ENCODE measurements at regions not wholly inside any gene's neighbourhood (a gene's known extent, or its start where the extent isn't known, plus 50 kb on each side); places are given as distances from the start of the nearest gene placed in this dataset.

DNA sequence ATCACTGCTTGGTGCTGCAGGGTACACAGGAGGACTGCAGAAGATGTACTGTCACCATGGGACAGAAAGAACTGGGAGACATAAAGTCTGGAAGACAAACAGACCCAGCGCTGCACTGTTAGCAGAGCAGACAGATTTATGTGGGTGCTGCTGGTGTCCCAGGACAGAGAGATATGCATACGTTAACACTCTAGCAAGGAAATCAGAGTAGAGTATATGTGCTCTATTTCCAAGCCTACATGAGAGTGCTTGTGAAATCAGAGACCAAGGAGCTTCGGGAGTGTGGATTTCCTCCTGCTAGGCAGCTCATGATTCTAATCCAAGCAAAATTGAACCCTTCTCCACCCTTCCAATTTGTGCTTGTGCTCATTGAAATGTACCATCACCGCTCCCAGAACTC is 416.5 kb downstream of the VRK1 start:
- H3K18ac ChIP-seq (ENCODE audit: low read length): no peak overlapping the region
- H2BK15ac ChIP-seq (ENCODE audit: low read length): no peak overlapping the region
- H3K4me1 ChIP-seq (ENCODE audit: control insufficient read depth in 2 of 2, insufficient read depth in 1 of 2, low read depth in 1 of 2, low read length in 2 of 2): peaks cover 0 to 1% of the 10 kb centered on the region in 2 donors
- no CpG with 5 or more reads among the region's 4 CpGs for WGBS, 2 donors (ENCODE audit: extremely low coverage in 2 of 2, insufficient read length in 2 of 2, insufficient replicate concordance in 1 of 2)
- H3K79me1 ChIP-seq (ENCODE audit: low read depth, low read length): no peaks in the 10 kb centered on the region
- no peak overlapping the region for H4K8ac ChIP-seq (ENCODE audit: low read depth, low read length)
- no peak for DNase-seq (ENCODE audit: low spot score)
- no peak overlapping the region for H3K4ac ChIP-seq (ENCODE audit: low read length)
- H3K4me3 ChIP-seq (ENCODE audit: low read length in 2 of 2): no peak overlapping the region
- H2BK120ac ChIP-seq (ENCODE audit: low read depth, low read length): no peak overlapping the region
- H2BK5ac ChIP-seq (ENCODE audit: low read length): no peak overlapping the region
- no peak overlapping the region for H2AK5ac ChIP-seq (ENCODE audit: low read depth, low read length)
- peaks cover 0 to 27% (median 3%) of the 10 kb centered on the region in 3 experiments for H3K27me3 ChIP-seq (ENCODE audit: control insufficient read depth in 3 of 3, insufficient read depth in 3 of 3, low read depth in 1 of 3, low read length in 3 of 3)
- no peak overlapping the region for H2BK12ac ChIP-seq (ENCODE audit: low read length)
- no peak overlapping the region for H3K14ac ChIP-seq (ENCODE audit: low read length)
- no peak overlapping the region for H3K4me2 ChIP-seq (ENCODE audit: insufficient read depth, low read length, poor library complexity, severe bottlenecking)
- no peak overlapping the region for H3K9ac ChIP-seq (ENCODE audit: low read depth, low read length, poor library complexity)
- H2AFZ ChIP-seq (ENCODE audit: low read length): no peak overlapping the region
- H3K27ac ChIP-seq (replicated peaks; ENCODE audit: low read length): no peak overlapping the region
- H3K36me3 ChIP-seq (replicated peaks in 1 of 2; ENCODE audit: control insufficient read depth in 2 of 2, insufficient read depth in 2 of 2, low read length in 2 of 2): no peaks in the 10 kb centered on the region
- no peak overlapping the region for H3K23ac ChIP-seq (ENCODE audit: low read depth, low read length, poor library complexity)
- H3K9me3 ChIP-seq (replicated peaks in 1 of 2; ENCODE audit: control insufficient read depth in 2 of 2, insufficient read depth in 1 of 2, low read depth in 1 of 2, low read length in 2 of 2): no peaks in the 10 kb centered on the region
- no peak overlapping the region for H4K91ac ChIP-seq (ENCODE audit: low read depth, low read length, poor library complexity)

- Histone ChIP-seq H4K91ac (ENCODE audit: low read depth, low read length, poor library complexity) (no peak overlapping the region), H3K36me3 (replicated peaks in 1 of 2; ENCODE audit: control insufficient read depth in 2 of 2, insufficient read depth in 2 of 2, low read length in 2 of 2) (no peaks in the 10 kb centered on the region), H3K27ac (replicated peaks; ENCODE audit: low read length) (no peak overlapping the region), H3K14ac (ENCODE audit: low read length) (no peak overlapping the region), H2BK12ac (ENCODE audit: low read length) (no peak overlapping the region), H4K8ac (ENCODE audit: low read depth, low read length) (no peak overlapping the region), H3K79me1 (ENCODE audit: low read depth, low read length) (no peaks in the 10 kb centered on the region), H3K4ac (ENCODE audit: low read length) (no peak overlapping the region), H3K4me2 (ENCODE audit: insufficient read depth, low read length, poor library complexity, severe bottlenecking) (no peak overlapping the region), H2BK120ac (ENCODE audit: low read depth, low read length) (no peak overlapping the region), H3K27me3 (ENCODE audit: control insufficient read depth in 3 of 3, insufficient read depth in 3 of 3, low read depth in 1 of 3, low read length in 3 of 3) (peaks cover 0 to 27% (median 10%) of the 10 kb centered on the region in 3 experiments), H2AFZ (ENCODE audit: low read length) (no peak overlapping the region), H3K4me1 (ENCODE audit: control insufficient read depth in 2 of 2, insufficient read depth in 1 of 2, low read depth in 1 of 2, low read length in 2 of 2) (peaks cover 0 to 4% of the 10 kb centered on the region in 2 donors), H3K9ac (ENCODE audit: low read depth, low read length, poor library complexity) (no peak overlapping the region), H3K23ac (ENCODE audit: low read depth, low read length, poor library complexity) (no peak overlapping the region), H2BK15ac (ENCODE audit: low read length) (no peak overlapping the region), H3K18ac (ENCODE audit: low read length) (no peak overlapping the region), H2AK5ac (ENCODE audit: low read depth, low read length) (no peak overlapping the region), H3K4me3 (ENCODE audit: low read length in 2 of 2) (no peak overlapping the region), H2BK5ac (ENCODE audit: low read length) (no peak overlapping the region), H3K9me3 (replicated peaks in 1 of 2; ENCODE audit: control insufficient read depth in 2 of 2, insufficient read depth in 1 of 2, low read depth in 1 of 2, low read length in 2 of 2) (no peaks in the 10 kb centered on the region)
- no CpG with 5 or more reads among the region's 4 CpGs for WGBS, 2 donors (ENCODE audit: extremely low coverage in 2 of 2, insufficient read length in 2 of 2, insufficient replicate concordance in 1 of 2)
- DNase-seq (ENCODE audit: low spot score): no peak
Observed at GRCh38 chr14:97215263-97215969, 418.2 kb downstream of the VRK1 start.

- Histone ChIP-seq H3K27ac (replicated peaks; ENCODE audit: low read length) (no peak overlapping the region), H3K4me2 (ENCODE audit: insufficient read depth, low read length, poor library complexity, severe bottlenecking) (no peak overlapping the region), H2BK120ac (ENCODE audit: low read depth, low read length) (no peak overlapping the region), H2BK12ac (ENCODE audit: low read length) (no peak overlapping the region), H3K4ac (ENCODE audit: low read length) (no peak overlapping the region), H2BK5ac (ENCODE audit: low read length) (no peak overlapping the region), H3K9me3 (replicated peaks in 1 of 2; ENCODE audit: control insufficient read depth in 2 of 2, insufficient read depth in 1 of 2, low read depth in 1 of 2, low read length in 2 of 2) (no peaks in the 10 kb centered on the region), H3K9ac (ENCODE audit: low read depth, low read length, poor library complexity) (no peak overlapping the region), H4K8ac (ENCODE audit: low read depth, low read length) (no peak overlapping the region), H3K18ac (ENCODE audit: low read length) (no peak overlapping the region), H3K23ac (ENCODE audit: low read depth, low read length, poor library complexity) (no peak overlapping the region), H3K4me1 (ENCODE audit: control insufficient read depth in 2 of 2, insufficient read depth in 1 of 2, low read depth in 1 of 2, low read length in 2 of 2) (peaks cover 0 to 6% of the 10 kb centered on the region in 2 donors), H3K4me3 (ENCODE audit: low read length in 2 of 2) (no peak overlapping the region), H2BK15ac (ENCODE audit: low read length) (no peak overlapping the region), H3K36me3 (replicated peaks in 1 of 2; ENCODE audit: control insufficient read depth in 2 of 2, insufficient read depth in 2 of 2, low read length in 2 of 2) (no peaks in the 10 kb centered on the region), H2AFZ (ENCODE audit: low read length) (no peak overlapping the region), H2AK5ac (ENCODE audit: low read depth, low read length) (no peak overlapping the region), H3K14ac (ENCODE audit: low read length) (no peak overlapping the region), H4K91ac (ENCODE audit: low read depth, low read length, poor library complexity) (no peak overlapping the region), H3K27me3 (ENCODE audit: control insufficient read depth in 3 of 3, insufficient read depth in 3 of 3, low read depth in 1 of 3, low read length in 3 of 3) (peaks cover 0 to 27% (median 10%) of the 10 kb centered on the region in 3 experiments), H3K79me1 (ENCODE audit: low read depth, low read length) (no peaks in the 10 kb centered on the region)
- WGBS, 2 donors (ENCODE audit: extremely low coverage in 2 of 2, insufficient read length in 2 of 2, insufficient replicate concordance in 1 of 2): 100% methylated on average over 1 of the region's 12 CpGs; no CpG with 5 or more reads in 1 of the 2 donors
- DNase-seq (ENCODE audit: low spot score): no peak
Observed at GRCh38 chr14:97217111-97217885, 420.1 kb downstream of the VRK1 start.

DNA sequence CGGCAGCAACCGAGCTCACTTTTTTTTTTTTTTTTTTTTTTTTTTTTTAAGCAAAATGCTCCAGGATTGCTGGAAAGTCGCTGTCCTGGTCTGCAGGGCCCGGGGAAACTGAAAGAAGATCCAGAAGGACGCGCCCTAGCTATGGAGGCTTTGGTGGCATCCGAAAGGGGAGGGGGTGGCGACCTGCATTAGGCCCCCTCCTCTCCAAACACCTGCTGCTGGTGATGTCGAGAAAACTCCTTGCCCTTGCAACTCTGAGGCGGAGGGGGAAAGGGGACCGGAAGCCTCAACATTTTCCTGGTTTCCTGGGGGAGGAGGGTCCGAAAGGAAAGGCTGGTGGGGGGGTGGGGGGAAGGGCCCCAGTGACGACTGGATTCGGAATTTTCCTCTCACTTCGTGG is 421.1 kb downstream of the VRK1 start:
- peak overlapping the region; percentile 73 for H3K9ac ChIP-seq (ENCODE audit: low read depth, low read length, poor library complexity)
- peak overlapping the region; percentile 81 for H2AFZ ChIP-seq (ENCODE audit: low read length)
- H3K79me1 ChIP-seq (ENCODE audit: low read depth, low read length): no peaks in the 10 kb centered on the region
- H3K18ac ChIP-seq (ENCODE audit: low read length): peak overlapping the region; percentile 88
- H4K91ac ChIP-seq (ENCODE audit: low read depth, low read length, poor library complexity): no peak overlapping the region
- H2BK120ac ChIP-seq (ENCODE audit: low read depth, low read length): peak overlapping the region; percentile 39
- peaks cover 0 to 27% (median 11%) of the 10 kb centered on the region in 3 experiments for H3K27me3 ChIP-seq (ENCODE audit: control insufficient read depth in 3 of 3, insufficient read depth in 3 of 3, low read depth in 1 of 3, low read length in 3 of 3)
- H3K36me3 ChIP-seq (replicated peaks in 1 of 2; ENCODE audit: control insufficient read depth in 2 of 2, insufficient read depth in 2 of 2, low read length in 2 of 2): no peaks in the 10 kb centered on the region
- H4K8ac ChIP-seq (ENCODE audit: low read depth, low read length): no peak overlapping the region
- H3K27ac ChIP-seq (replicated peaks; ENCODE audit: low read length): no peak overlapping the region
- peaks cover 0 to 6% of the 10 kb centered on the region in 2 donors for H3K4me1 ChIP-seq (ENCODE audit: control insufficient read depth in 2 of 2, insufficient read depth in 1 of 2, low read depth in 1 of 2, low read length in 2 of 2)
- no peak overlapping the region for H2BK5ac ChIP-seq (ENCODE audit: low read length)
- no peak overlapping the region for H2BK12ac ChIP-seq (ENCODE audit: low read length)
- no peak overlapping the region for H2AK5ac ChIP-seq (ENCODE audit: low read depth, low read length)
- peak overlapping the region in 1 of 2 donors; percentile 89 for H3K4me3 ChIP-seq (ENCODE audit: low read length in 2 of 2)
- H2BK15ac ChIP-seq (ENCODE audit: low read length): no peak overlapping the region
- DNase-seq (ENCODE audit: low spot score): no peak
- no peak overlapping the region for H3K14ac ChIP-seq (ENCODE audit: low read length)
- no peaks in the 10 kb centered on the region for H3K9me3 ChIP-seq (replicated peaks in 1 of 2; ENCODE audit: control insufficient read depth in 2 of 2, insufficient read depth in 1 of 2, low read depth in 1 of 2, low read length in 2 of 2)
- no CpG with 5 or more reads among the region's 15 CpGs for WGBS, 2 donors (ENCODE audit: extremely low coverage in 2 of 2, insufficient read length in 2 of 2, insufficient replicate concordance in 1 of 2)
- peak overlapping the region; percentile 90 for H3K4me2 ChIP-seq (ENCODE audit: insufficient read depth, low read length, poor library complexity, severe bottlenecking)
- no peak overlapping the region for H3K4ac ChIP-seq (ENCODE audit: low read length)
- no peak overlapping the region for H3K23ac ChIP-seq (ENCODE audit: low read depth, low read length, poor library complexity)
